H1 (cell line): ENCODE measurements at regions not wholly inside any gene's neighbourhood (a gene's known extent, or its start where the extent isn't known, plus 50 kb on each side); places are given as distances from the start of the nearest gene placed in this dataset.

Experiments used
- CTCF ChIA-PET: fragments of 300-600 bp; sonication (Branson Sonifier 250); formaldehyde crosslinking; loops from one replicate; lab custom pipeline; 2021; ENCODE audit not compliant: partially characterized antibody; lab: Charles Lee
- POLR2A ChIA-PET: fragments of 300-600 bp; sonication (Branson Sonifier 250); formaldehyde crosslinking; loops from one replicate; lab custom pipeline; 2021; ENCODE audit warnings: inconsistent platforms; ENCODE audit not compliant: partially characterized antibody; lab: Charles Lee
- DNase-seq, 2 experiments: peaks; one replicate each; pipeline versions ENCODE4 v3.0.0 to v3.0.0-alpha.2; 2010 to 2022; ENCODE audit warnings: low spot score in 2 of 2, low read depth in 1 of 2, mixed read lengths in 1 of 2
- FAIRE-seq: peaks from 2 replicates; lab custom pipeline; 2011; peaks lifted over from hg19 to GRCh38; lab: Jason Lieb, UNC
- H2AFZ ChIP-seq: 2 replicates; pipeline ENCODE4 v1.8.1; 2012; ENCODE audit warnings: low read length, inconsistent platforms
- H2AK5ac ChIP-seq: 2 replicates; pipeline ENCODE4 v1.6.1; 2013; ENCODE audit warnings: low read depth, low read length
- H2BK120ac ChIP-seq: replicated peaks from 2 replicates; pipeline ENCODE3; 2013; ENCODE audit warnings: low read depth, low read length, inconsistent platforms
- H2BK12ac ChIP-seq: 2 replicates; pipeline ENCODE4 v1.6.1; 2013; ENCODE audit warnings: low read depth, low read length
- H2BK15ac ChIP-seq: 2 replicates; pipeline ENCODE4 v1.6.1; 2013; ENCODE audit warnings: low read length
- H2BK20ac ChIP-seq: 2 replicates; pipeline ENCODE4 v1.6.1; 2013; ENCODE audit warnings: low read length
- H2BK5ac ChIP-seq: 2 replicates; pipeline ENCODE4 v1.6.1; 2013; ENCODE audit warnings: low read depth, low read length
- H3K14ac ChIP-seq: 2 replicates; pipeline ENCODE4 v1.6.1; 2013; ENCODE audit warnings: inconsistent platforms; ENCODE audit not compliant: insufficient read length
- H3K18ac ChIP-seq: 2 replicates; pipeline ENCODE4 v1.6.1; 2013; ENCODE audit warnings: low read length; ENCODE audit errors: extremely low read depth
- H3K23ac ChIP-seq: 2 replicates; pipeline ENCODE4 v1.6.1; 2013; ENCODE audit warnings: inconsistent platforms; ENCODE audit not compliant: insufficient read length
- H3K23me2 ChIP-seq: 2 replicates; pipeline ENCODE4 v1.6.1; 2013; ENCODE audit warnings: low read depth, low read length
- H3K27ac ChIP-seq: 2 replicates; pipeline ENCODE4 v1.6.1; 2011; ENCODE audit warnings: low read depth, low read length, inconsistent platforms
- H3K27me3 ChIP-seq, 4 experiments: replicated peaks in 1 of 4; 1 replicate in 1 of 4; 2 replicates in 3 of 4; pipeline versions ENCODE4 v1.6.1 to v1.8.1; 2011 to 2013; ENCODE audit warnings: low read length in 3 of 4, mild to moderate bottlenecking in 3 of 4, inconsistent platforms in 2 of 4, mixed read lengths in 2 of 4, moderate library complexity in 1 of 4; ENCODE audit not compliant: control insufficient read depth in 3 of 4, insufficient read depth in 3 of 4; ENCODE audit errors: extremely low read depth in 1 of 4
- H3K36me3 ChIP-seq, 4 experiments: 2 replicates each; pipeline versions ENCODE4 v1.6.1 to v1.8.1; 2011 to 2013; ENCODE audit warnings: mild to moderate bottlenecking in 4 of 4, low read length in 3 of 4, moderate library complexity in 2 of 4, control low read depth in 1 of 4, inconsistent platforms in 1 of 4; ENCODE audit not compliant: insufficient read depth in 4 of 4, control insufficient read depth in 2 of 4
- H3K4ac ChIP-seq: replicated peaks from 2 replicates; pipeline ENCODE3; 2013; ENCODE audit warnings: low read length, low read depth, mixed read lengths, inconsistent platforms; ENCODE audit not compliant: insufficient read length
- H3K4me1 ChIP-seq, 4 experiments: replicated peaks in 1 of 4; 1 replicate in 1 of 4; 2 replicates in 3 of 4; pipeline versions ENCODE4 v1.6.1 to v1.8.1; 2011 to 2013; ENCODE audit warnings: low read length in 3 of 4, inconsistent platforms in 2 of 4, mixed read lengths in 1 of 4; ENCODE audit not compliant: insufficient read depth in 4 of 4, control insufficient read depth in 3 of 4
- H3K4me2 ChIP-seq, 2 experiments: 2 replicates each; pipeline versions ENCODE4 v1.6.1 to v1.8.1; 2011 to 2013; ENCODE audit warnings: low read depth in 2 of 2, low read length in 2 of 2, control low read depth in 1 of 2, inconsistent platforms in 1 of 2, mild to moderate bottlenecking in 1 of 2; ENCODE audit not compliant: insufficient read depth in 1 of 2
- H3K4me3 ChIP-seq, 4 experiments: fragments of 200-600, 300-600 bp in 1 of 4; sonication (generic), shearing (Covaris generic), sonication (Bioruptor Twin) in 1 of 4; 2 replicates each; pipeline versions ENCODE4 v1.5.1 to v1.8.1; 2011 to 2016; ENCODE audit warnings: low read length in 4 of 4, low read depth in 3 of 4, control low read depth in 2 of 4, inconsistent platforms in 2 of 4, mild to moderate bottlenecking in 2 of 4, mixed read lengths in 1 of 4, moderate library complexity in 1 of 4; ENCODE audit not compliant: insufficient read depth in 2 of 4; ENCODE audit errors: extremely low read depth in 1 of 4
- H3K56ac ChIP-seq: replicated peaks from 2 replicates; pipeline ENCODE3; 2013; ENCODE audit warnings: low read depth, mild to moderate bottlenecking, mixed read lengths, low read length, inconsistent platforms; ENCODE audit not compliant: insufficient read length
- H3K79me1 ChIP-seq: 2 replicates; pipeline ENCODE4 v1.6.1; 2013; ENCODE audit warnings: low read depth, low read length, control low read depth
- H3K79me2 ChIP-seq, 2 experiments: 2 replicates each; pipeline versions ENCODE4 v1.6.1 to v1.8.1; 2012 to 2013; ENCODE audit warnings: low read length in 2 of 2, mild to moderate bottlenecking in 2 of 2, inconsistent platforms in 1 of 2; ENCODE audit not compliant: insufficient read depth in 2 of 2, control insufficient read depth in 1 of 2
- H3K9ac ChIP-seq, 4 experiments: replicated peaks in 1 of 4; 1 replicate in 1 of 4; 2 replicates in 3 of 4; pipeline versions ENCODE4 v1.6.1 to v1.8.1; 2011 to 2013; ENCODE audit warnings: low read depth in 3 of 4, low read length in 3 of 4, control low read depth in 2 of 4, mild to moderate bottlenecking in 2 of 4, moderate library complexity in 2 of 4, inconsistent platforms in 1 of 4; ENCODE audit errors: extremely low read depth in 1 of 4
- H3K9me3 ChIP-seq, 2 experiments: 2 replicates each; pipeline versions ENCODE4 v1.6.1 to v1.8.1; 2012 to 2013; ENCODE audit warnings: mild to moderate bottlenecking in 2 of 2, moderate library complexity in 2 of 2, control low read depth in 1 of 2, inconsistent platforms in 1 of 2, low read depth in 1 of 2, low read length in 1 of 2, mixed read lengths in 1 of 2; ENCODE audit not compliant: insufficient read depth in 2 of 2
- H4K20me1 ChIP-seq, 2 experiments: replicated peaks in 1 of 2; 2 replicates each; pipeline versions ENCODE3 to v1.8.1; 2011 to 2013; ENCODE audit warnings: inconsistent platforms in 2 of 2, low read length in 2 of 2, mild to moderate bottlenecking in 1 of 2; ENCODE audit not compliant: insufficient read depth in 2 of 2, control insufficient read depth in 1 of 2
- H4K5ac ChIP-seq: 2 replicates; pipeline ENCODE4 v1.6.1; 2013; ENCODE audit warnings: low read length, low read depth, mixed read lengths, inconsistent platforms; ENCODE audit not compliant: insufficient read length
- H4K8ac ChIP-seq: 2 replicates; pipeline ENCODE4 v1.8.0; 2013; ENCODE audit warnings: mild to moderate bottlenecking, moderate library complexity, low read length, inconsistent platforms; ENCODE audit not compliant: insufficient read depth; ENCODE audit errors: extremely low read depth
- H4K91ac ChIP-seq: replicated peaks from 2 replicates; pipeline ENCODE3; 2013; ENCODE audit warnings: low read length, mixed read lengths, inconsistent platforms; ENCODE audit not compliant: insufficient read length
- BCL11A ChIP-seq, 2 experiments: IDR thresholded peaks; one replicate each; pipeline ENCODE4 v1.6.1; 2011; ENCODE audit warnings: low read depth in 2 of 2, low read length in 2 of 2, mild to moderate bottlenecking in 2 of 2
- BRCA1 ChIP-seq: IDR thresholded peaks from 2 replicates; pipeline ENCODE4 v1.6.1; 2012; ENCODE audit warnings: low read depth, low read length, improper control_type of control experiment
- CBX8 ChIP-seq: fragments of 300-800, 300-1000 bp; sonication (generic); IDR thresholded peaks from 2 replicates; pipeline ENCODE4 v1.7.1; 2016; ENCODE audit warnings: low read depth, low read length, borderline replicate concordance
- KDM1A ChIP-seq: fragments of 200-600, 300-600 bp; sonication (generic); IDR thresholded peaks from 2 replicates; pipeline ENCODE4 v1.7.1; 2016; ENCODE audit warnings: mild to moderate bottlenecking, low read length, borderline replicate concordance
- POLR2A ChIP-seq, 2 experiments: IDR thresholded peaks; 1 replicate in 1 of 2; 2 replicates in 1 of 2; pipeline ENCODE4 v1.6.1; 2011; ENCODE audit warnings: low read depth in 2 of 2, low read length in 2 of 2, mild to moderate bottlenecking in 2 of 2; ENCODE audit errors: control extremely low read depth in 1 of 2
- RBBP5 ChIP-seq: IDR thresholded peaks from 2 replicates; pipeline ENCODE4 v1.7.1; 2012; ENCODE audit warnings: low read depth, mild to moderate bottlenecking, inconsistent platforms, low read length, moderate library complexity, borderline replicate concordance
- TAF1 ChIP-seq: IDR thresholded peaks from 2 replicates; pipeline ENCODE4 v1.6.1; 2011; ENCODE audit warnings: mild to moderate bottlenecking, low read depth, low read length
- TCF12 ChIP-seq: IDR thresholded peaks from 2 replicates; pipeline ENCODE4 v1.6.1; 2011; ENCODE audit warnings: low read depth, mild to moderate bottlenecking, low read length
- ZNF274 ChIP-seq: IDR thresholded peaks from 2 replicates; pipeline ENCODE4 v1.7.0; 2012; ENCODE audit warnings: low read length, borderline replicate concordance; ENCODE audit errors: extremely low read depth
- WGBS, 2 experiments: shearing (Covaris generic) in 1 of 2; methylation state at CpG; one replicate each; pipeline versions ENCODE4 v1.1.6 to v1.1.7; 2013 to 2015; ENCODE audit warnings: low lambda C conversion rate in 2 of 2, mixed read lengths in 2 of 2, inconsistent platforms in 1 of 2, low coverage in 1 of 2, missing lambda C conversion rate in 1 of 2; ENCODE audit not compliant: insufficient replicate concordance in 2 of 2, insufficient coverage in 1 of 2, insufficient read length in 1 of 2; ENCODE audit errors: extremely low coverage in 1 of 2, missing lambda C conversion rate in 1 of 2; 5-methylcytosine and 5-hydroxymethylcytosine counted together

- no peaks in the 10 kb centered on the region for H4K20me1 ChIP-seq
- H3K4me1 ChIP-seq, result no peaks in the 10 kb centered on the region; a peak in 1 of 7 replicates
- H3K79me2 ChIP-seq, result no peaks in the 10 kb centered on the region
- H3K23ac ChIP-seq, result no peak overlapping the region
- no peak overlapping the region for H2BK20ac ChIP-seq
- H3K27me3 ChIP-seq, result no peaks in the 10 kb centered on the region
- no peak overlapping the region for H4K8ac ChIP-seq
- no peak overlapping the region for H3K56ac ChIP-seq
- WGBS, 2 experiments, result 94% methylated on average over 5 of the region's 5 CpGs; no CpG with 5 or more reads in 1 of the 2 experiments
- no peak overlapping the region for H2AFZ ChIP-seq
- H3K4me3 ChIP-seq, result no peak overlapping the region
- no peaks in the 10 kb centered on the region for H3K23me2 ChIP-seq
- H3K18ac ChIP-seq, result no peak overlapping the region
- H2AK5ac ChIP-seq, result no peak overlapping the region
- H3K27ac ChIP-seq, result no peak overlapping the region
- H3K4ac ChIP-seq, result no peak overlapping the region
- no peaks in the 10 kb centered on the region for H3K9me3 ChIP-seq
- H2BK15ac ChIP-seq, result no peak overlapping the region
- H4K5ac ChIP-seq, result no peak overlapping the region
- H2BK5ac ChIP-seq, result no peak overlapping the region
- no peaks in the 10 kb centered on the region for H3K36me3 ChIP-seq
- DNase-seq, result no peak
- no peaks in the 10 kb centered on the region for H3K79me1 ChIP-seq
- FAIRE-seq, result no peak
- POLR2A ChIA-PET, result interaction anchor here (0.6 kb wide), 1 partner anchor 79 kb away, joined by 3 read pairs; no protein-coding TSS in a partner anchor
- no peak overlapping the region for H3K4me2 ChIP-seq
- H2BK120ac ChIP-seq, result no peak overlapping the region
- CTCF ChIA-PET, result no interaction called here
- no peak overlapping the region for H2BK12ac ChIP-seq
- H4K91ac ChIP-seq, result no peak overlapping the region
- no peak overlapping the region for H3K9ac ChIP-seq
- H3K14ac ChIP-seq, result no peak overlapping the region
- TF ChIP-seq CBX8 (no peak), BRCA1 (no peak), POLR2A (IDR thresholded peaks at IDR 0.05; ENCODE audit: control extremely low read depth in 1 of 2, low read depth in 2 of 2, low read length in 2 of 2) (no peak), TCF12 (no peak), KDM1A (no peak), TAF1 (no peak), BCL11A (IDR thresholded peaks at IDR 0.05; ENCODE audit: low read depth in 2 of 2, low read length in 2 of 2) (no peak), ZNF274 (no peak), RBBP5 (no peak)
Measured at GRCh38 chr6:21536280-21536766, 57.2 kb upstream of the SOX4 start.
